Loucy (cell line): ENCODE measurements at regions not wholly inside any gene's neighbourhood (a gene's known extent, or its start where the extent isn't known, plus 50 kb on each side); places are given as distances from the start of the nearest gene placed in this dataset.

Experiments
- H2AFZ ChIP-seq: fragments of 200-600 bp; sonication (generic); 2 replicates; pipeline ENCODE4 v1.6.0; 2016; ENCODE audit warnings: antibody characterized with exemption, mild to moderate bottlenecking, low read length, moderate library complexity
- H3F3A ChIP-seq: fragments of 200-600 bp; 2 replicates; pipeline ENCODE4 v1.6.0; 2016; ENCODE audit warnings: antibody characterized with exemption, low read depth, mild to moderate bottlenecking
- H3K27me3 ChIP-seq: fragments of 200-600 bp; sonication (generic); 2 replicates; pipeline ENCODE4 v1.6.1; 2014; ENCODE audit warnings: low read length, mild to moderate bottlenecking; ENCODE audit not compliant: insufficient read depth, poor library complexity, severe bottlenecking
- H3K36me3 ChIP-seq: fragments of 200-600 bp; sonication (generic); 2 replicates; pipeline ENCODE4 v1.6.1; 2016; ENCODE audit warnings: low read length; ENCODE audit not compliant: insufficient read depth
- H3K4me1 ChIP-seq: fragments of 200-600 bp; sonication (generic); 2 replicates; pipeline ENCODE4 v1.5.1; 2014; ENCODE audit warnings: low read length, mild to moderate bottlenecking; ENCODE audit not compliant: insufficient read depth, poor library complexity, severe bottlenecking
- H3K4me2 ChIP-seq: fragments of 200-600 bp; sonication (generic); 2 replicates; pipeline ENCODE4 v1.6.0; 2014; ENCODE audit warnings: antibody characterized with exemption, low read length, low read depth, mild to moderate bottlenecking; ENCODE audit not compliant: poor library complexity, severe bottlenecking
- H3K4me3 ChIP-seq: fragments of 200-600 bp; sonication (generic); 2 replicates; pipeline ENCODE4 v1.5.1; 2014; ENCODE audit warnings: low read length, mild to moderate bottlenecking, mixed read lengths; ENCODE audit not compliant: poor library complexity, severe bottlenecking
- H3K79me2 ChIP-seq: fragments of 200-600 bp; sonication (generic); 2 replicates; pipeline ENCODE4 v1.6.1; 2014; ENCODE audit warnings: low read length; ENCODE audit not compliant: insufficient read depth
- H3K9ac ChIP-seq: fragments of 200-600 bp; sonication (generic); 2 replicates; pipeline ENCODE4 v1.6.0; 2014; ENCODE audit warnings: mild to moderate bottlenecking, low read depth, low read length, moderate library complexity; ENCODE audit not compliant: poor library complexity, severe bottlenecking
- H3K9me2 ChIP-seq: fragments of 200-600 bp; sonication (generic); replicated peaks from 2 replicates; pipeline ENCODE4 v1.6.1; 2016; ENCODE audit warnings: low read depth, low read length, mixed read lengths
- H3K9me3 ChIP-seq: fragments of 200-600 bp; sonication (generic); 2 replicates; pipeline ENCODE4 v1.6.1; 2014; ENCODE audit warnings: mild to moderate bottlenecking, antibody characterized with exemption, low read length, low read depth; ENCODE audit not compliant: insufficient read depth
- H4K20me1 ChIP-seq: fragments of 200-600 bp; sonication (generic); 2 replicates; pipeline ENCODE4 v1.6.0; 2014; ENCODE audit warnings: antibody characterized with exemption, low read length, mild to moderate bottlenecking; ENCODE audit not compliant: insufficient read depth, poor library complexity, severe bottlenecking
- CTCF ChIP-seq: fragments of 200-600 bp; sonication (generic); conservative IDR thresholded peaks from 2 replicates; pipeline ENCODE4 v1.5.1; 2014; ENCODE audit warnings: mild to moderate bottlenecking, antibody characterized with exemption, low read length
- EZH2phosphoT487 ChIP-seq: fragments of 200-600 bp; IDR thresholded peaks from 2 replicates; pipeline ENCODE4 v1.6.1; 2018; ENCODE audit warnings: antibody characterized with exemption, mild to moderate bottlenecking, moderate library complexity, borderline replicate concordance

DNA sequence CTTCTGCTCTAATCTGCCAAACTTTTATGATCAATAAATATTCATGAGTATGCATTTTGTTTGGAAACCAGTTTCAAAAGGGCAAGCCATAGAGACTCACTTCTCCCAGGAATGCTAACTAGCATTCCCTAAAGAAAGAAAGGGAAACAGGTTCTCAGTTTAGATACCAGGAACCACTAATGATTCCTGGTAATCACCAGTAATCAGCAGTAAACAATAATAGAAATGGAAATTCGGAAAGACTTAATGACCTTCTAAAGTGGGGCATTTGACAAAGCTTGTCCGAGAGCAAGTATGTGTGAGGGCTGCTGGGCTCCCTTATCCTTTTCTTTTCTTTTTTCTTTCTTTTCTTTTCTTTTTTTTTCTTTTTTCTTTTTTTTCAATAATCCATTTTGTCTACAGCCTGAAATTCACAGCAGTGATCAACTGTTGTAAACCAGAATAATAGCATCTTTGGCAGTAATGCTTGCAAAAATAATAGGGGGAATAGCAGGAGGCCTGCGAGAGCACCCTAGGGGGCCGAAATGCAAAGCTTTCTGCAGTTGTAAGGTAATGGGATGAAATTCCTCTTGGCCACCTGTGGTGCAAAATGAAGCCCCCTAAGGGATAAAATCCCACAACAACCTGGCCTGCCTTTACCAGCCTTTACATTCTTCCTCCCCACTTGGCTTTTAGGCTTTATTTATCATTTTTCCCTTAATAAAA is 253.2 kb downstream of the ZPLD1 start:
- no peak for TF ChIP-seq CTCF
- no peak for TF ChIP-seq EZH2phosphoT487
- H3K4me2 ChIP-seq: no peak overlapping the region
- no peaks in the 10 kb centered on the region for H3F3A ChIP-seq
- H3K79me2 ChIP-seq: no peaks in the 10 kb centered on the region
- H3K36me3 ChIP-seq: no peaks in the 10 kb centered on the region
- H3K4me3 ChIP-seq: no peak overlapping the region
- no peaks in the 10 kb centered on the region for H3K9me2 ChIP-seq
- no peaks in the 10 kb centered on the region for H3K9me3 ChIP-seq
- H4K20me1 ChIP-seq: no peaks in the 10 kb centered on the region
- H3K27me3 ChIP-seq: no peaks in the 10 kb centered on the region
- H3K9ac ChIP-seq: no peak overlapping the region
- no peak overlapping the region for H2AFZ ChIP-seq
- no peaks in the 10 kb centered on the region for H3K4me1 ChIP-seq

DNA sequence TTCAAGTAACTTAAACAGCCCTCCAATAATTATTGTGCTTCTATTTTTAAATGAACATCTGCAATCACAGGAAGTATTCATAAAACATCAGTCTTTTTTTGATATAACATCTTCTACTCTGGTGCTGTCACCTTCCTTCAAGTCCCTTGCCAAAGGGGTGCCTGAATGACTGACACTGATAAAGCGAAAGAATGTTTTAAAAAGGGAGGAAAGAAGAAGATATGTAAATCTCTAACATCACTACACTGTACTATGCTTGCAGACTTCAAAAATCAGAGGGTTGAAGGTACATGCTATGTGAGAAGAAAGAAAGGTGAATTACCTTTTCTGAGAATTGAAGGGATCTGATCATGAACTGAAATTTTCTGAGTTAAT is 253.7 kb downstream of the ZPLD1 start:
- no peak overlapping the region for H3K9ac ChIP-seq

GRCh38 chr3:102691507-102691906 is 256.7 kb downstream of the ZPLD1 start:
- Histone ChIP-seq H3K9me3 (no peaks in the 10 kb centered on the region), H2AFZ (no peak overlapping the region), H3K4me3 (no peak overlapping the region), H3K36me3 (no peaks in the 10 kb centered on the region), H3F3A (no peaks in the 10 kb centered on the region), H3K9ac (no peak overlapping the region), H4K20me1 (no peaks in the 10 kb centered on the region), H3K9me2 (no peaks in the 10 kb centered on the region), H3K79me2 (no peaks in the 10 kb centered on the region), H3K4me2 (no peak overlapping the region), H3K27me3 (no peaks in the 10 kb centered on the region), H3K4me1 (no peaks in the 10 kb centered on the region)
- no peak for TF ChIP-seq CTCF
- no peak for TF ChIP-seq EZH2phosphoT487

More for the DNA sequence above, 253.7 kb downstream of the ZPLD1 start:
- H3K4me1 ChIP-seq: no peaks in the 10 kb centered on the region
- no peaks in the 10 kb centered on the region for H3F3A ChIP-seq
- no peaks in the 10 kb centered on the region for H3K27me3 ChIP-seq
- H3K9me2 ChIP-seq: no peaks in the 10 kb centered on the region
- TF ChIP-seq CTCF (no peak), EZH2phosphoT487 (no peak)
- no peaks in the 10 kb centered on the region for H3K9me3 ChIP-seq
- no peak overlapping the region for H3K4me2 ChIP-seq
- no peak overlapping the region for H2AFZ ChIP-seq
- H3K4me3 ChIP-seq: no peak overlapping the region
- H4K20me1 ChIP-seq: no peaks in the 10 kb centered on the region
- no peaks in the 10 kb centered on the region for H3K36me3 ChIP-seq
- no peaks in the 10 kb centered on the region for H3K79me2 ChIP-seq
